GM23338 (cell line): ENCODE measurements at regions not wholly inside any gene's neighbourhood (a gene's known extent, or its start where the extent isn't known, plus 50 kb on each side); places are given as distances from the start of the nearest gene placed in this dataset.
"Not testable (repeated sequence)": the region's sequence is repeated elsewhere in the genome, so short reads cannot be mapped to it uniquely, and the experiment has no call there.

Experiments used
- ATAC-seq: fragments of 200-7000 bp; cut with Tn5 transposase; 3 replicates; pipeline ENCODE4 v1.9.1; 2020
- DNase-seq: peaks from one replicate; pipeline ENCODE4 v3.0.0-alpha.2; 2015; ENCODE audit warnings: low spot score
- H2AFZ ChIP-seq: fragments of 200-600 bp; sonication (generic); 2 replicates; pipeline ENCODE4 v1.8.0; 2016; ENCODE audit warnings: antibody characterized with exemption, mild to moderate bottlenecking, moderate library complexity
- H3F3A ChIP-seq: fragments of 200-600 bp; sonication (generic); replicated peaks from 2 replicates; pipeline ENCODE4 v1.8.0; 2017; ENCODE audit warnings: antibody characterized with exemption, mixed run types, low read depth
- H3K27ac ChIP-seq: fragments of 200-600 bp; sonication (generic); 2 replicates; pipeline ENCODE4 v1.6.1; 2016; ENCODE audit warnings: low read depth
- H3K27me3 ChIP-seq: fragments of 200-600 bp; sonication (generic); 2 replicates; pipeline ENCODE4 v1.8.0; 2016; ENCODE audit warnings: mild to moderate bottlenecking, mixed run types, moderate library complexity; ENCODE audit not compliant: insufficient read depth
- H3K36me3 ChIP-seq: fragments of 200-600 bp; sonication (generic); 2 replicates; pipeline ENCODE4 v1.8.0; 2016; ENCODE audit warnings: mild to moderate bottlenecking; ENCODE audit not compliant: insufficient read depth
- H3K4me1 ChIP-seq: fragments of 200-600 bp; sonication (generic); 2 replicates; pipeline ENCODE4 v1.8.0; 2016; ENCODE audit warnings: mild to moderate bottlenecking, moderate library complexity; ENCODE audit not compliant: insufficient read depth
- H3K4me2 ChIP-seq: fragments of 200-600 bp; sonication (generic); 2 replicates; pipeline ENCODE4 v1.7.1; 2017; ENCODE audit warnings: mixed run types
- H3K4me3 ChIP-seq: fragments of 200-600 bp; sonication (generic); 2 replicates; pipeline ENCODE4 v1.6.1; 2016; ENCODE audit warnings: mixed run types
- H3K79me2 ChIP-seq: fragments of 200-600 bp; sonication (generic); replicated peaks from 2 replicates; pipeline ENCODE4 v1.8.0; 2017; ENCODE audit warnings: mild to moderate bottlenecking; ENCODE audit not compliant: insufficient read depth
- H3K9me2 ChIP-seq: fragments of 200-600 bp; sonication (generic); 2 replicates; pipeline ENCODE4 v1.8.0; 2017; ENCODE audit not compliant: insufficient read depth
- H4K20me1 ChIP-seq: fragments of 200-600 bp; sonication (generic); replicated peaks from 2 replicates; pipeline ENCODE4 v1.8.0; 2017; ENCODE audit warnings: mild to moderate bottlenecking; ENCODE audit not compliant: insufficient read depth
- H3K27ac Mint-ChIP-seq: 2 replicates; pipeline ENCODE4 v1.8.0; 2020; ENCODE audit warnings: inconsistent platforms, mild to moderate bottlenecking, moderate library complexity, mixed read lengths
- H3K27me3 Mint-ChIP-seq: 3 replicates; pipeline ENCODE4 v1.8.0; 2022; ENCODE audit warnings: low read depth, mild to moderate bottlenecking, moderate library complexity, mixed read lengths, inconsistent platforms; ENCODE audit not compliant: insufficient read depth, poor library complexity
- H3K36me3 Mint-ChIP-seq: 3 replicates; pipeline ENCODE4 v1.8.0; 2021; ENCODE audit warnings: low read depth, mild to moderate bottlenecking, inconsistent platforms, moderate library complexity, mixed read lengths
- H3K4me1 Mint-ChIP-seq: 3 replicates; pipeline ENCODE4 v1.8.0; 2020; ENCODE audit warnings: mild to moderate bottlenecking, inconsistent platforms, mixed read lengths
- H3K4me3 Mint-ChIP-seq: 3 replicates; pipeline ENCODE4 v1.8.0; 2021; ENCODE audit warnings: moderate library complexity, mild to moderate bottlenecking, inconsistent platforms, mixed read lengths
- H3K9me3 Mint-ChIP-seq: 3 replicates; pipeline ENCODE4 v1.8.0; 2020; ENCODE audit warnings: moderate library complexity, mild to moderate bottlenecking, inconsistent platforms, mixed read lengths
- CREB1 ChIP-seq: fragments of 250-450 bp; sonication (Bioruptor Pico); IDR thresholded peaks from 2 replicates; pipeline ENCODE4 v1.5.0; 2020; ENCODE audit warnings: low read depth, mild to moderate bottlenecking, moderate library complexity
- ETS1 ChIP-seq: IDR thresholded peaks from 2 replicates; pipeline ENCODE4 v1.6.1; 2016; ENCODE audit warnings: antibody characterized with exemption
- NANOG ChIP-seq: IDR thresholded peaks from 2 replicates; pipeline ENCODE4 v1.6.1; 2016; ENCODE audit warnings: antibody characterized with exemption, borderline replicate concordance
- POLR2AphosphoS5 ChIP-seq: IDR thresholded peaks from 2 replicates; pipeline ENCODE4 v1.6.1; 2016; ENCODE audit warnings: antibody characterized with exemption, low read depth
- REST ChIP-seq: IDR thresholded peaks from one replicate; pipeline ENCODE4 v1.6.1; 2018; ENCODE audit warnings: antibody characterized with exemption; ENCODE audit not compliant: unreplicated experiment
- ZNF462 ChIP-seq: fragments of 250-450 bp; sonication (Bioruptor Pico); IDR thresholded peaks from 2 replicates; pipeline ENCODE4 v1.5.0; 2020; ENCODE audit warnings: mild to moderate bottlenecking, moderate library complexity

- Histone ChIP-seq H3K4me3 (no peak overlapping the region), H3K4me1 (no peaks in the 10 kb centered on the region), H3F3A (no peaks in the 10 kb centered on the region), H3K9me2 (no peaks in the 10 kb centered on the region), H3K4me2 (no peak overlapping the region), H2AFZ (no peak overlapping the region), H4K20me1 (no peaks in the 10 kb centered on the region), H3K27ac (no peak overlapping the region), H3K27me3 (no peaks in the 10 kb centered on the region), H3K36me3 (no peaks in the 10 kb centered on the region), H3K79me2 (no peaks in the 10 kb centered on the region)
- TF ChIP-seq POLR2AphosphoS5 = no peak
- TF ChIP-seq CREB1 (CRISPR knock-in tag) = no peak
- TF ChIP-seq ETS1 = no peak
- no peak for TF ChIP-seq ZNF462 (CRISPR knock-in tag)
- TF ChIP-seq REST = no peak
- TF ChIP-seq NANOG = no peak
- DNase-seq (no peak), ATAC-seq (no peak)
- Mint-ChIP-seq H3K27me3 (peaks cover 2% of the 10 kb centered on the region), H3K4me3 (no peak overlapping the region), H3K36me3 (peaks cover 10% of the 10 kb centered on the region), H3K27ac (no peak overlapping the region), H3K4me1 (no peaks in the 10 kb centered on the region), H3K9me3 (peaks cover 78% of the 10 kb centered on the region)
Observed at GRCh38 chr17:83192161-83192788, 112.9 kb downstream of the METRNL start.

GRCh38 chr17:83192789-83193335, 113.5 kb downstream of the METRNL start:
- H3K4me3 Mint-ChIP-seq, H3K4me2 ChIP-seq, H2AFZ ChIP-seq, H3K27me3 Mint-ChIP-seq, H3K27ac Mint-ChIP-seq, H4K20me1 ChIP-seq, H3K27ac ChIP-seq, H3F3A ChIP-seq, DNase-seq, H3K4me1 ChIP-seq, H3K4me3 ChIP-seq, ATAC-seq, H3K4me1 Mint-ChIP-seq, H3K9me2 ChIP-seq, H3K79me2 ChIP-seq, H3K36me3 ChIP-seq, H3K27me3 ChIP-seq: not testable (repeated sequence)
- peaks cover 80% of the 10 kb centered on the region for H3K9me3 Mint-ChIP-seq
- H3K36me3 Mint-ChIP-seq = peaks cover 13% of the 10 kb centered on the region
